ENCODE measurements at regions not wholly inside any gene's neighbourhood (a gene's known extent, or its start where the extent isn't known, plus 50 kb on each side); places are given as distances from the start of the nearest gene placed in this dataset.

- intact Hi-C loops (cut with micrococcal nuclease): no loop called here
- no peaks in the 10 kb centered on the region for H3K36me3 ChIP-seq
- no peaks in the 10 kb centered on the region for H3K9me3 ChIP-seq (replicated peaks)
- H3K4me3 ChIP-seq: no peak overlapping the region
- H3K4me1 ChIP-seq: no peaks in the 10 kb centered on the region
- H3K27ac ChIP-seq (replicated peaks): no peak overlapping the region
- DNase-seq: no peak
- no peak for TF ChIP-seq CTCF (IDR thresholded peaks at IDR 0.05; ENCODE audit: borderline replicate concordance)
- H3K27me3 ChIP-seq (ENCODE audit: low read depth): peaks cover 45% of the 10 kb centered on the region
Measured at GRCh38 chr2:65870826-65871225, 438.4 kb upstream of the SPRED2 start.

- no peak for TF ChIP-seq CTCF (IDR thresholded peaks at IDR 0.05; ENCODE audit: borderline replicate concordance)
- no peak overlapping the region for H3K27ac ChIP-seq (replicated peaks)
- no peak overlapping the region for H3K4me3 ChIP-seq
- H3K9me3 ChIP-seq (replicated peaks): no peaks in the 10 kb centered on the region
- DNase-seq: no peak
- intact Hi-C loops (cut with micrococcal nuclease): no loop called here
- peaks cover 51% of the 10 kb centered on the region for H3K27me3 ChIP-seq (ENCODE audit: low read depth)
- no peaks in the 10 kb centered on the region for H3K36me3 ChIP-seq
- H3K4me1 ChIP-seq: no peaks in the 10 kb centered on the region
Measured at GRCh38 chr2:65869296-65869695, 436.9 kb upstream of the SPRED2 start.

- Histone ChIP-seq H3K4me3 (no peak overlapping the region), H3K27ac (replicated peaks) (no peak overlapping the region), H3K4me1 (no peaks in the 10 kb centered on the region), H3K9me3 (replicated peaks) (no peaks in the 10 kb centered on the region), H3K27me3 (ENCODE audit: low read depth) (peaks cover 51% of the 10 kb centered on the region), H3K36me3 (no peaks in the 10 kb centered on the region)
- intact Hi-C loops (cut with micrococcal nuclease): no loop called here
- TF ChIP-seq CTCF (IDR thresholded peaks at IDR 0.05; ENCODE audit: borderline replicate concordance): no peak
- no peak for DNase-seq
Measured at GRCh38 chr2:65868177-65868576, 435.8 kb upstream of the SPRED2 start.

- Histone ChIP-seq H3K36me3 (no peaks in the 10 kb centered on the region), H3K9me3 (replicated peaks) (no peaks in the 10 kb centered on the region)
Measured at GRCh38 chr2:65867446-65867845, 435.0 kb upstream of the SPRED2 start.

GRCh38 chr2:65866148-65866547 lies 433.7 kb upstream of the SPRED2 start:
- Histone ChIP-seq H3K9me3 (replicated peaks) (no peaks in the 10 kb centered on the region), H3K4me3 (no peak overlapping the region), H3K27ac (replicated peaks) (no peak overlapping the region), H3K36me3 (no peaks in the 10 kb centered on the region), H3K4me1 (no peaks in the 10 kb centered on the region), H3K27me3 (ENCODE audit: low read depth) (peaks cover 51% of the 10 kb centered on the region)
- no peak for TF ChIP-seq CTCF (IDR thresholded peaks at IDR 0.05; ENCODE audit: borderline replicate concordance)
- intact Hi-C loops (cut with micrococcal nuclease): no loop called here
- no peak for DNase-seq

More at GRCh38 chr2:65867446-65867845, 435.0 kb upstream of the SPRED2 start:
- no peak overlapping the region for H3K4me3 ChIP-seq
- no peak overlapping the region for H3K27ac ChIP-seq (replicated peaks)
- DNase-seq: no peak
- H3K27me3 ChIP-seq (ENCODE audit: low read depth): peaks cover 51% of the 10 kb centered on the region
- H3K4me1 ChIP-seq: no peaks in the 10 kb centered on the region
- TF ChIP-seq CTCF (IDR thresholded peaks at IDR 0.05; ENCODE audit: borderline replicate concordance): no peak
- intact Hi-C loops (cut with micrococcal nuclease): no loop called here

GRCh38 chr2:65864619-65865018 lies 432.2 kb upstream of the SPRED2 start:
- H3K27ac ChIP-seq (replicated peaks): no peak overlapping the region
- TF ChIP-seq CTCF (IDR thresholded peaks at IDR 0.05; ENCODE audit: borderline replicate concordance): no peak
- no peaks in the 10 kb centered on the region for H3K36me3 ChIP-seq
- no peak for DNase-seq
- H3K9me3 ChIP-seq (replicated peaks): no peaks in the 10 kb centered on the region
- no peak overlapping the region for H3K4me3 ChIP-seq
- H3K27me3 ChIP-seq (ENCODE audit: low read depth): peaks cover 44% of the 10 kb centered on the region
- intact Hi-C loops (cut with micrococcal nuclease): no loop called here
- H3K4me1 ChIP-seq: no peaks in the 10 kb centered on the region
